Gastrocnemius medialis (tissue), 4 donors: ENCODE measurements at regions not wholly inside any gene's neighbourhood (a gene's known extent, or its start where the extent isn't known, plus 50 kb on each side); places are given as distances from the start of the nearest gene placed in this dataset.
A peak's percentile ranks its signal among the peaks of the same experiment; 100 is the strongest.

Source experiments
- ATAC-seq, 2 donors: fragments of 150-250 bp; one replicate each; pipeline ENCODE4 v1.9.1; 2016
- DNase-seq, 2 donors: peaks; one replicate each; pipeline ENCODE4 v3.0.0-alpha.2; 2019
- H3K27ac ChIP-seq, 4 donors: fragments of 200-600 bp; sonication (generic); 1 replicate in 1 of 4; 2 replicates in 3 of 4; pipeline ENCODE4 v1.5.1; 2016 to 2018; ENCODE audit warnings: mild to moderate bottlenecking in 2 of 4, moderate library complexity in 1 of 4
- H3K27me3 ChIP-seq, 3 donors: fragments of 200-600 bp; sonication (generic) in 2 of 3; 1 replicate in 1 of 3; 2 replicates in 2 of 3; pipeline versions ENCODE4 v1.5.1 to v1.6.0; 2016 to 2019; ENCODE audit warnings: mild to moderate bottlenecking in 1 of 3, moderate library complexity in 1 of 3
- H3K36me3 ChIP-seq, 2 donors: fragments of 200-600 bp; sonication (generic) in 1 of 2; one replicate each; pipeline ENCODE4 v1.5.1; 2017 to 2018
- H3K4me1 ChIP-seq, 2 donors: fragments of 200-600 bp; sonication (generic) in 1 of 2; one replicate each; pipeline ENCODE4 v1.5.1; 2016 to 2017; ENCODE audit warnings: mild to moderate bottlenecking in 2 of 2
- H3K4me3 ChIP-seq, 4 donors: fragments of 200-600 bp; sonication (generic) in 3 of 4; 1 replicate in 1 of 4; 2 replicates in 3 of 4; pipeline ENCODE4 v1.5.1; 2016 to 2019; ENCODE audit warnings: mild to moderate bottlenecking in 2 of 4
- H3K9me3 ChIP-seq, 3 donors: fragments of 200-600 bp; sonication (generic) in 2 of 3; 1 replicate in 1 of 3; 2 replicates in 2 of 3; pipeline ENCODE4 v1.5.1; 2016 to 2019
- POLR2A ChIP-seq, 2 donors: fragments of 450-650 bp; IDR thresholded peaks; one replicate each; pipeline ENCODE4 v1.6.1; 2017; ENCODE audit warnings: antibody characterized with exemption in 2 of 2, mild to moderate bottlenecking in 2 of 2, moderate library complexity in 2 of 2
- in situ Hi-C, 4 donors: fragments of 200-750 bp; cut with MboI; loops; one replicate each; pipeline versions ENCODE4 v1.15.0 to v1.8.0; 2017; ENCODE audit warnings: low sequenced_read_pairs in 4 of 4
- intact Hi-C: fragments of 100-400 bp; cut with DNase I; formaldehyde crosslinking; loops from one replicate; pipeline ENCODE4 v1.15.1; 2023; ENCODE audit warnings: low total_unique reads
- TF ChIP-seq, protein P1 (sequence below), 5 experiments: fragments of 450-650 bp in 3 of 5; fragments of 200-600 bp in 2 of 5; sonication (generic) in 2 of 5; IDR thresholded peaks in 4 of 5; conservative IDR thresholded peaks in 1 of 5; 1 replicate in 4 of 5; 2 replicates in 1 of 5; pipeline ENCODE4 v1.5.1; 2016 to 2019; ENCODE audit warnings: antibody characterized with exemption in 5 of 5, mild to moderate bottlenecking in 3 of 5, moderate library complexity in 3 of 5

DNA sequence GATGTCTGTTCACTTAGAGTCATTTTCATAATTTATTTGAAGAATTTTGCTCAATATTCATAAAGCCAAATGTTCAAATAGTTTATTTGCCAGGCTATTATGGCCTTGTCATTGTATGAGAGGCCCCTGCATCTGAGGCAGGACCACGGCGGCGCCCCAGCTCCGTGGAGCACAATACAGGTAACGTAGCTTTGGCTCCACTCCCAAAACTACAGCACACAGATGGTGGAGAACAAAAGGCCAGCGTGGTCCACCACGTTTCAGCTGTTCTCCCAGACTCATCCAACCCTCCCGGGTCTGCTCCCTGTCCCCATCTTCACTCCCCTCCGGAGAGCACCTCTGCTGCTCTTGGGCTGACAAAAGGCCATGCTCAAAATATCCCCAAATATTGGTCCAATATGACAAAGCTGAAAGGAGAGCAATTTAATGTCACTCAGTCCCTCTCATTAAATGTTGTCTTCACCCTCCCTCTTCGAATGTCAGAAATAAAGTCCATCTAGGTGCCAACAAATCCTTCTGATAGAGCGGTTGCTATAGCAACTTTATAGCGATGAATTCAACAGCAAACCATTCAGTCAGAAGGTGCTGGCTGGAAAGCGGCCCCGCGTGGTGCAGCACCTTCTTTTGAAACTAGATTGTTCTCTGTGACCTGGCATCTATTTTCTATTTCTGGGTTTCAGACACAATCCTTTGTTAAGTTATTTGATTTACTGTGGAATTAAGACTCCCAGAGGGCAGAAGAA, 504.3 kb downstream of the ARHGEF28 start:
- Histone ChIP-seq H3K27ac (no peak overlapping the region), H3K9me3 (no peaks in the 10 kb centered on the region), H3K4me3 (no peak overlapping the region), H3K36me3 (no peaks in the 10 kb centered on the region), H3K4me1 (peaks cover 7 to 15% of the 10 kb centered on the region in 2 donors), H3K27me3 (no peaks in the 10 kb centered on the region)
- no peak for DNase-seq
- ATAC-seq, result no peak
- intact Hi-C loops, result no loop called here
- in situ Hi-C loops, result no loop called here
- TF ChIP-seq, protein P1, sequence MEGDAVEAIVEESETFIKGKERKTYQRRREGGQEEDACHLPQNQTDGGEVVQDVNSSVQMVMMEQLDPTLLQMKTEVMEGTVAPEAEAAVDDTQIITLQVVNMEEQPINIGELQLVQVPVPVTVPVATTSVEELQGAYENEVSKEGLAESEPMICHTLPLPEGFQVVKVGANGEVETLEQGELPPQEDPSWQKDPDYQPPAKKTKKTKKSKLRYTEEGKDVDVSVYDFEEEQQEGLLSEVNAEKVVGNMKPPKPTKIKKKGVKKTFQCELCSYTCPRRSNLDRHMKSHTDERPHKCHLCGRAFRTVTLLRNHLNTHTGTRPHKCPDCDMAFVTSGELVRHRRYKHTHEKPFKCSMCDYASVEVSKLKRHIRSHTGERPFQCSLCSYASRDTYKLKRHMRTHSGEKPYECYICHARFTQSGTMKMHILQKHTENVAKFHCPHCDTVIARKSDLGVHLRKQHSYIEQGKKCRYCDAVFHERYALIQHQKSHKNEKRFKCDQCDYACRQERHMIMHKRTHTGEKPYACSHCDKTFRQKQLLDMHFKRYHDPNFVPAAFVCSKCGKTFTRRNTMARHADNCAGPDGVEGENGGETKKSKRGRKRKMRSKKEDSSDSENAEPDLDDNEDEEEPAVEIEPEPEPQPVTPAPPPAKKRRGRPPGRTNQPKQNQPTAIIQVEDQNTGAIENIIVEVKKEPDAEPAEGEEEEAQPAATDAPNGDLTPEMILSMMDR (IDR thresholded peaks at IDR 0.05 in 4 of 5, conservative IDR thresholded peaks at IDR 0.05 in 1 of 5), result no peak
- TF ChIP-seq POLR2A (IDR thresholded peaks at IDR 0.05), result no peak

DNA sequence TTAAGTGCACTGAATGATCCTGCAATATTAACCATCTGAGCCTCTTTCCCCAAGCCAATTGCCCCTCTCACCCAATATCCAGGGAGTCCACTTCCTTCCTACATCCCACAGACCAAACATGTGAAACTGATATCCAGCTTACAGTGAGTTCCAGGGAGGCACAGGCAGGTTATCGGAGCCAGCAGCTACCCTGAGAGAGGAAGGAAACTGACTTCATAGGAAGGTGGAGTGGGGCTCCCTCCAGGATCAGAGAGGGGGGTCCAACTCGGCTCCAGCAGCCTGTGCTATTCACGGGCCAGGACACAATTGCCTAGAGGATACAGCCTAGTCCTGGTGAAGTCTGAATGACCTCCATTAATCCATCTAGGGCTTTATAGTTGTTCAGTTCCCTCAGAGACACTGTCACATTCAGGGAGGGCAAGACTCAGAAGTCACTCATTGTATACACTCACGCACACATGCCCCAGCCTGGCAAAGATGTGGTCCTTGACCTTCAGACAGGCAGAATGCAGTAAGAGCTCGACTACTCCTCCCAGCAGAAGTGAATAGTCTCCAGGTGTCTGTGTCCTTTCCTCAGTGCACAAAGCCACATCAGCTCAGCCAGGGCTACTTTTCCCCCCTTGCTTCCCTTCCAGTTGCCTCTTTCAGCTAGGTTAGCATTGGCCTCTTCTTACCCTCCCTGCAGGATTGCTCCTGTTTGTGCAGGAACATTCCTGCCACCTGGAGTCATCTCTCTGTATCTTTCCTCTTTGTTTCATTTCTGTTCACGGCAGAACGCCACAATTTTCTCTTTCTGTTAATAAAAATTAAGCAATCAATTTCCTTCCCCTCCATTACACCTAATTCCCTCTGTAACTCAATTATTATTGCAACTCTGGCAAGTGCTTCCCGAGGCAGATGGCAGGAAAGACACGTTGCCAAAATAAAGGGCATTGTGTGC, 501.7 kb downstream of the ARHGEF28 start:
- Histone ChIP-seq H3K27ac (no peak overlapping the region), H3K4me3 (no peak overlapping the region), H3K9me3 (no peaks in the 10 kb centered on the region), H3K27me3 (no peaks in the 10 kb centered on the region), H3K4me1 (peaks cover 7 to 15% of the 10 kb centered on the region in 2 donors), H3K36me3 (no peaks in the 10 kb centered on the region)
- ATAC-seq (peak; percentile 19 to 36), DNase-seq (no peak)
- intact Hi-C loops (no loop called here), in situ Hi-C loops (no loop called here)
- no peak for TF ChIP-seq POLR2A (IDR thresholded peaks at IDR 0.05)
- TF ChIP-seq, protein P1 (IDR thresholded peaks at IDR 0.05 in 4 of 5, conservative IDR thresholded peaks at IDR 0.05 in 1 of 5), result peak in 1 of 5 experiments; percentile 21

DNA sequence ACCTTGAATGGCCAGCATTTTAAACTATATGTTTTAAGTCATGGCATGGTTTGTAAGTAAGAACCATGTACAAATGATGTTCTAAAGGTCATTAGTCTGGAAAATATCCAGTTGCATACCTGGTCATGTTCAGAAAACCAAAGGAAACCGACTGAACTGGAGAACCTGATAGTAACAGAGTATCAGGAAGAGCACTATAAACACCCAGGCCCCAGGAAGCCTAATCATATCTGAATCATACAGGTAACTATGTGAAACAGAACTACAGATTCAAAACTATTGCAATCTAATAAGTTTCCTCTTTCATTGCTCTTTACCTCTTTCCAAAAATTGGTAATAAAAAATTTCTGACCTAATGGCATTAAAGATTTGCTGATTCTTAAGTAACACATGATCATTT, 500.3 kb downstream of the ARHGEF28 start:
- H3K27ac ChIP-seq, result no peak overlapping the region
- no peaks in the 10 kb centered on the region for H3K36me3 ChIP-seq
- TF ChIP-seq POLR2A (IDR thresholded peaks at IDR 0.05), result no peak
- TF ChIP-seq, protein P1 (IDR thresholded peaks at IDR 0.05 in 4 of 5, conservative IDR thresholded peaks at IDR 0.05 in 1 of 5), result no peak
- in situ Hi-C loops, result no loop called here
- intact Hi-C loops, result no loop called here
- H3K27me3 ChIP-seq, result no peaks in the 10 kb centered on the region
- H3K4me1 ChIP-seq, result peaks cover 7 to 15% of the 10 kb centered on the region in 2 donors
- H3K9me3 ChIP-seq, result no peaks in the 10 kb centered on the region
- H3K4me3 ChIP-seq, result no peak overlapping the region
- DNase-seq, result no peak
- ATAC-seq, result no peak

DNA sequence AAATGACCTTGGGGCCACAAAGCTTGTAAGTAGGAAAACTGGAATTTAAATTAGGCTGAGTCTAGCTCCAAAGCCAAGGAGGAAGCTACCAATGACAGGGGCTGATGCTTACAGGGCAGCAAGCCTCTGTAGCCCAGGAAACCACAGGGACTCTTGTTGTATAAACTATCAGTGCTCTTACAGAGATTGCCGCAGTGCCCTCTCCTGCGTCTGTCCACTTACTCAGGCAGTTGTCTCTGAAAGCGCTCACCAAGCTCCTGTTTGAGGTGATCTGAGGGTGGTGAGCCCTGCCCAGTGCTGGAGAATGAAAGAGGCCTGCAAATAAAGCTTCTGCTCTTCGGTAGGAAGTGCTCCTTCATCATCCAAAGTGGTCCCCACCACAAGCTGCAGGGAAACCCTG, 498.8 kb downstream of the ARHGEF28 start:
- no peak for DNase-seq
- no peaks in the 10 kb centered on the region for H3K9me3 ChIP-seq
- in situ Hi-C loops, result no loop called here
- ATAC-seq, result no peak
- H3K4me3 ChIP-seq, result no peak overlapping the region
- TF ChIP-seq, protein P1 (IDR thresholded peaks at IDR 0.05 in 4 of 5, conservative IDR thresholded peaks at IDR 0.05 in 1 of 5), result no peak
- no peak for TF ChIP-seq POLR2A (IDR thresholded peaks at IDR 0.05)
- H3K27ac ChIP-seq, result no peak overlapping the region
- intact Hi-C loops, result no loop called here
- no peaks in the 10 kb centered on the region for H3K27me3 ChIP-seq
- H3K36me3 ChIP-seq, result no peaks in the 10 kb centered on the region
- peaks cover 7 to 15% of the 10 kb centered on the region in 2 donors for H3K4me1 ChIP-seq
